Activated naive CD8-positive, alpha-beta T cell (primary cell): ENCODE measurements at regions not wholly inside any gene's neighbourhood (a gene's known extent, or its start where the extent isn't known, plus 50 kb on each side); places are given as distances from the start of the nearest gene placed in this dataset.

ENCODE experiments used
- H3K27ac Mint-ChIP-seq: one replicate; pipeline ENCODE4 v1.8.0; 2021; ENCODE audit warnings: mixed read lengths
- H3K27me3 Mint-ChIP-seq: one replicate; pipeline ENCODE4 v1.8.0; 2021; ENCODE audit warnings: mixed read lengths
- H3K36me3 Mint-ChIP-seq: one replicate; pipeline ENCODE4 v1.8.0; 2021; ENCODE audit warnings: mixed read lengths
- H3K4me1 Mint-ChIP-seq: one replicate; pipeline ENCODE4 v1.8.0; 2021; ENCODE audit warnings: low read depth, mixed read lengths
- H3K4me3 Mint-ChIP-seq: one replicate; pipeline ENCODE4 v1.8.0; 2021; ENCODE audit warnings: mild to moderate bottlenecking, mixed read lengths
- H3K9me3 Mint-ChIP-seq: one replicate; pipeline ENCODE4 v1.8.0; 2021; ENCODE audit warnings: low read depth, mixed read lengths

DNA sequence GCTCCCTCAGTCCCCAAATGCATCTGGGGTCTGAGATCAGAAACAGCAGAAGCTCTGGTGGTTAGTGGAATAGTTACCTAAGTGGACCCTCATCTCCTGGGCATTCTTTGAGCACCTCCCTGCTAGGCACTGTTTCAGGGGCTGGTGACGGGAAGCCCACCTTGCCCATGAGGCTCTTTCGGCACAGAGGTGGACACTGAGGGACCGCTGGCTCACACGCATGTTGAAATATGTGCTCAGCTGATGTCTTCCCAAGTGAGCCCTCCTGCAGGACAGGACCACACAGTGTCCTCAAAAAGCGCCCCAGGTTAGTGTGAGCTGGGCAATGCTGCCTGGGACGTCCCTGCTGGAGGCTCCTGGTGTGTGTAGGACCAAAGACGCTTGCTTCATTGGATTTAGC lies 1379.9 kb downstream of the TBC1D22A start:
- no peak overlapping the region for H3K4me3 Mint-ChIP-seq
- peaks cover 12% of the 10 kb centered on the region for H3K27me3 Mint-ChIP-seq
- no peak overlapping the region for H3K27ac Mint-ChIP-seq
- peaks cover 4% of the 10 kb centered on the region for H3K4me1 Mint-ChIP-seq
- no peaks in the 10 kb centered on the region for H3K36me3 Mint-ChIP-seq
- no peaks in the 10 kb centered on the region for H3K9me3 Mint-ChIP-seq

DNA sequence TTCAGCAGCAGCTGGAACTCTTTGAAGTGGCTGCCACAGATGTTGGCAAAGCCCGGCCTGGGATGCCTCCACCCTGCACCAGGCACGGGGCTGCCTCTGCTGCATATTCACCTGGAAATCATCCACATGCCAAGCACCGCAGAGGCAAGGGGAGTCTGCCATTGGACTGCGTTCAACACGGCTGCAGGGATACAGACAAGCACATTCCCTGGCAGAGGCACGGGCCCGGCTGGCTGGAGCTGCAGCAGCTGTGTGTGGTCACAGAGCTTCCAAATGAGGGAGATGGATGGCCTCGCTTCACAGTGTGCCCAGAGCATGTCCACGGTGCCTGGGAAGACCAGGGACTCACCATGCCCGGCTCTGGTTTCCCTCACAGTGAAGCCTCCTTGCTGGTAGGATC lies 1378.9 kb downstream of the TBC1D22A start:
- Mint-ChIP-seq H3K9me3 (no peaks in the 10 kb centered on the region), H3K36me3 (no peaks in the 10 kb centered on the region), H3K27me3 (peaks cover 12% of the 10 kb centered on the region), H3K4me1 (peaks cover 4% of the 10 kb centered on the region), H3K27ac (no peak overlapping the region), H3K4me3 (no peak overlapping the region)

DNA sequence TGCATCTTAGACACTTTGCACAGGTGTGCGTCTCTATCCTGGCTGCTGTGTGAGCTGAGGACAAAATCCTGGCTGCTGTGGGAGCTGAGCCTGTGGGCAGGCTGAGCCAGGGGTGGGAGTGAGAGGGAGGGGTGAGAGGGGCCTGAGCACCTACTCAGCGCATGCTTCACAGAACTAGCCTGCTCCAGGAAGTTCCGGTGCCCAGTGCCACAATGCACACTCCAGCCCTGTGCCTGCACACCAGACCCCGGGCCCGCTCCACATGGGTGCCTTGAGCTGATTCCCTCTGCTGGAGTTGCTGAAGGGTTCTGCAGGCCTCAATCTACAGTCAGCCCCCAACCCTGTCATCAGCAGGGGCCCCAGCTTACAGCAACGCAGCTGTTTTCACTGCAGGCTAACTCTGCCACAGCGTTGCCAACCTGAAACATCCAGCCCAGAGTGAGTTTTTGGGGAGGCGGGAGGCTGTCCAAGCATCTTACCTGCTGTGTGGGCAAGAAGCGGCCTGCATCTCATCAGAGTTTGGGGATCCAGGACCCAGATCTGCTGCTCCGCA lies 1377.9 kb downstream of the TBC1D22A start:
- H3K4me3 Mint-ChIP-seq = no peak overlapping the region
- H3K27ac Mint-ChIP-seq = no peak overlapping the region
- peaks cover 4% of the 10 kb centered on the region for H3K4me1 Mint-ChIP-seq

DNA sequence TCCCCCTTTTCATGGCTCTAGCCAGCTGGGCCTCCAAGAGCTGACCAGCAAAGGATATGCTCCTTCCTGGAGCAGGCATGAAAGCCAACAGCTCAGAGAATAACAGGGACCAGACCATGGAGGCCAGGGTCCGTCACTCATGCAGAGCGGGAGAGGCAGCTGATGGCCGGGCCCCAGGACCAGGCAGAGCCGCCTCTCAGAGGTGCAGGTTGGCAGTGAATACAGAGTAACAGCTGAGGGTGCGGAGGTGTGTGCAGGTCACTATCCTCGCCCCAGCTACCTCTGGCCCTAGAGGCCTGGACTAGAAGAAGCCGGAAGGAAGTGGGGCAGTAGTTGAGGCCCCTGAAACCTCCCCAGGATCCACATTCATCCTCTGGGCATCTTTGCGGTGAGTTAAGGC lies 1377.3 kb downstream of the TBC1D22A start:
- H3K4me3 Mint-ChIP-seq = no peak overlapping the region

More for the DNA sequence above, 1377.9 kb downstream of the TBC1D22A start:
- no peaks in the 10 kb centered on the region for H3K36me3 Mint-ChIP-seq
- no peaks in the 10 kb centered on the region for H3K9me3 Mint-ChIP-seq
- H3K27me3 Mint-ChIP-seq = peaks cover 8% of the 10 kb centered on the region

DNA sequence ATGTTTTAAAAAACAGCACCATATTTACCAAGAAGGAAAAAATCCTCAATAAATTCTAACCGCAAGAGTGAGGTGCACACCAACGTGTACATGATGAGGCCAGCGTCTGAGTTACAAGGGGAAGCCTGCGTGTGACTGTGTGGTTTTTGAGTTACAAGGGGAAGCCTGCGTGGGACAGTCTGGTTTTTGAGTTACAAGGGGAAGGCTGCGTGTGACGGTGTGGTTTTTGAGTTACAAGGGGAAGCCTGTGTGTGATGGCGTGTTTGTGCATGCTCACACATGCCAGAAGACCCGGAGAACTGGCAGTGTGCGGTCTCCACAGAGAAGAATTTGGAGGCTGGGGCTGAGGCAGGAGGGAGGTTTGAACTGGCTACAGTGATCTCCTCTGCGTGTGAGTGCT lies 1376.4 kb downstream of the TBC1D22A start:
- Mint-ChIP-seq H3K36me3 (no peaks in the 10 kb centered on the region), H3K4me3 (no peak overlapping the region), H3K27ac (no peak overlapping the region), H3K9me3 (no peaks in the 10 kb centered on the region), H3K27me3 (no peaks in the 10 kb centered on the region), H3K4me1 (peaks cover 4% of the 10 kb centered on the region)

More for the DNA sequence above, 1377.3 kb downstream of the TBC1D22A start:
- Mint-ChIP-seq H3K27me3 (peaks cover 4% of the 10 kb centered on the region), H3K36me3 (no peaks in the 10 kb centered on the region), H3K27ac (no peak overlapping the region), H3K9me3 (no peaks in the 10 kb centered on the region), H3K4me1 (peaks cover 4% of the 10 kb centered on the region)

DNA sequence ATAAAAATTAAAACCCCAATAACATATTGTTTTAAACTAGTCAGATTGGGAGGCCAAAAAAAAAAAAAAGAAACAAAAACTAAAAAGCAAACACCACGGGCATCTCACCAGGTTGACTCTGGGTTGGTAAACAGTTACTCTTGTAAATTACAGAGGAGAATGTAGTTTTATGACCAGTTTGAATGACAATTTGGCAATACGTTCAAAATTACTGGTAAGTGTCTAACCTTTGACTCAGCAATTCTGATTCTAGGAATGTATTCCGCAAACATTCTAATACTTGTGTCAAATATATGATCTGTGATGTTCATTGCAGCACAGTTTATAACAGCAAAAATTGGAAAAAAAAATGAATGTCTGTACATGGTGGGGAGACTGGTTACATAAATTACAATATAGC lies 1376.0 kb downstream of the TBC1D22A start:
- H3K4me1 Mint-ChIP-seq = peaks cover 4% of the 10 kb centered on the region
- no peaks in the 10 kb centered on the region for H3K9me3 Mint-ChIP-seq
- H3K27me3 Mint-ChIP-seq = no peaks in the 10 kb centered on the region
- H3K36me3 Mint-ChIP-seq = no peaks in the 10 kb centered on the region
- no peak overlapping the region for H3K27ac Mint-ChIP-seq
- no peak overlapping the region for H3K4me3 Mint-ChIP-seq

DNA sequence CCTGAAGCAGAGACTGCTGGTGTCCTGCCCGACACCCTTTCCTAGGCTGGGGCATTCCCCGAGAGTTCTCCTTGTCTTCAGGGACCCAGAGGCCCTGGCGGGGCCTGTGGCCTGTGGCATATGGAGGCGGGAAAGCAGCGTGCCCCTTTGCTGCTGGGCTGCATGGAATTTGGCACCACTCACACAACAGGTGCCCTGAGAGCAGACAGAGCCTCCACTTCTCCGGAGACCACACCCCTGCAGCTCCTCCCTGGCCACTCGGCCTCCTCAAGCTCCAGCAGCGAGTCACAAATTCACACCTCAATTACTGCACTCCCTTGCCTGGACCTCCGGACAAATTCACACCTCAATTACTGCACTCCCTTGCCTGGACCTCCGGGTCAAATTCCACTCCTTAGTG lies 1375.2 kb downstream of the TBC1D22A start:
- Mint-ChIP-seq H3K4me1 (peaks cover 4% of the 10 kb centered on the region), H3K27ac (no peak overlapping the region)

GRCh38 chr22:48135592-48135991 lies 1373.1 kb downstream of the TBC1D22A start:
- no peak overlapping the region for H3K4me3 Mint-ChIP-seq
- no peaks in the 10 kb centered on the region for H3K36me3 Mint-ChIP-seq
- H3K27ac Mint-ChIP-seq = no peak overlapping the region
- no peaks in the 10 kb centered on the region for H3K27me3 Mint-ChIP-seq
- H3K4me1 Mint-ChIP-seq = peaks cover 4% of the 10 kb centered on the region
- no peaks in the 10 kb centered on the region for H3K9me3 Mint-ChIP-seq

More for the DNA sequence above, 1375.2 kb downstream of the TBC1D22A start:
- no peaks in the 10 kb centered on the region for H3K36me3 Mint-ChIP-seq
- no peak overlapping the region for H3K4me3 Mint-ChIP-seq
- H3K27me3 Mint-ChIP-seq = no peaks in the 10 kb centered on the region
- no peaks in the 10 kb centered on the region for H3K9me3 Mint-ChIP-seq

DNA sequence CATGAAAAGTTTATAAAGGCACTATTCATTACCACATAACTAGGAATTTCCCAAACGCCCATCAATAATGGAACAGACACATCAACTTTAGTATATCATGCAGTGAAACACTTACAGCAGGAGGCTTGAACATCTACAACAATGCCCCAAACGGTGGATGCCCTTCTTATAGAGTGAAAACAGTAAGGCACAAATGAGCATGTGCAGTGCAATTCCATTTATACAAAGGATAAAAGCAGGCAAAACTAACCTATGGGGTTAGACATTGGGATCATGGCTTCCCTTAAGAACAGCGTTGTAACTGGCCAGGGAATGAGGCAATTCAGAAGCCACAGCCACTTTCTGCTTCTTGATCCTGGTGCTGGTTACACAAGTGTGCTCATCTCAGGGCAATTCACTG lies 1363.0 kb downstream of the TBC1D22A start:
- H3K4me3 Mint-ChIP-seq = no peak overlapping the region
- no peaks in the 10 kb centered on the region for H3K4me1 Mint-ChIP-seq
- H3K36me3 Mint-ChIP-seq = no peaks in the 10 kb centered on the region
- peaks cover 4% of the 10 kb centered on the region for H3K9me3 Mint-ChIP-seq
- peaks cover 4% of the 10 kb centered on the region for H3K27me3 Mint-ChIP-seq
- no peak overlapping the region for H3K27ac Mint-ChIP-seq

- H3K27ac Mint-ChIP-seq = no peak overlapping the region
- H3K36me3 Mint-ChIP-seq = no peaks in the 10 kb centered on the region
- no peak overlapping the region for H3K4me3 Mint-ChIP-seq
- peaks cover 4% of the 10 kb centered on the region for H3K27me3 Mint-ChIP-seq
- no peaks in the 10 kb centered on the region for H3K4me1 Mint-ChIP-seq
- H3K9me3 Mint-ChIP-seq = peaks cover 4% of the 10 kb centered on the region
Measured at GRCh38 chr22:48121984-48122383, 1359.5 kb downstream of the TBC1D22A start.

- H3K4me3 Mint-ChIP-seq = no peak overlapping the region
- H3K27ac Mint-ChIP-seq = no peak overlapping the region
- peaks cover 4% of the 10 kb centered on the region for H3K27me3 Mint-ChIP-seq
- peaks cover 4% of the 10 kb centered on the region for H3K9me3 Mint-ChIP-seq
- H3K4me1 Mint-ChIP-seq = no peaks in the 10 kb centered on the region
- no peaks in the 10 kb centered on the region for H3K36me3 Mint-ChIP-seq
Measured at GRCh38 chr22:48118654-48119053, 1356.2 kb downstream of the TBC1D22A start.

DNA sequence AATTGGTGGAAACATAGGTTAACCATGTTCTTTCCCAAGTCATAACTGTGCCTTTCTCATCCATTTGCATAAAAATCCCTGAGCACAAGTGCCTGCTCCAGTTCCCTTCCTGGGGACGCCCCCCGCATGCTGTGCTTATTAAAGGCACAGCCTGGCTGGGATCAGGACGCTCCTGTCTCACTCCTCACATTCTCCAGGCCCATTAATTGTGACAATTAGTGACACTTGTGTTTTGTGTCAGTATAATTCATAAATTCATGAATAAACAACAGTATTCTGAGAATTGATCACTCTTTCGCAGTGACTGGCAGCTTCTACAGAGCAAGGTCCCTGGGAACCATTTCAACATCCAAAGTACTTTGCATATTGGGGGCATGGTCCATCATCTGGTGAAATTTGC lies 1354.4 kb downstream of the TBC1D22A start:
- H3K36me3 Mint-ChIP-seq = no peaks in the 10 kb centered on the region
- H3K27me3 Mint-ChIP-seq = peaks cover 1% of the 10 kb centered on the region
- H3K9me3 Mint-ChIP-seq = no peaks in the 10 kb centered on the region
- no peak overlapping the region for H3K27ac Mint-ChIP-seq
- no peak overlapping the region for H3K4me3 Mint-ChIP-seq
- H3K4me1 Mint-ChIP-seq = peaks cover 5% of the 10 kb centered on the region

GRCh38 chr22:48112687-48113521 lies 1350.5 kb downstream of the TBC1D22A start:
- no peak overlapping the region for H3K4me3 Mint-ChIP-seq

DNA sequence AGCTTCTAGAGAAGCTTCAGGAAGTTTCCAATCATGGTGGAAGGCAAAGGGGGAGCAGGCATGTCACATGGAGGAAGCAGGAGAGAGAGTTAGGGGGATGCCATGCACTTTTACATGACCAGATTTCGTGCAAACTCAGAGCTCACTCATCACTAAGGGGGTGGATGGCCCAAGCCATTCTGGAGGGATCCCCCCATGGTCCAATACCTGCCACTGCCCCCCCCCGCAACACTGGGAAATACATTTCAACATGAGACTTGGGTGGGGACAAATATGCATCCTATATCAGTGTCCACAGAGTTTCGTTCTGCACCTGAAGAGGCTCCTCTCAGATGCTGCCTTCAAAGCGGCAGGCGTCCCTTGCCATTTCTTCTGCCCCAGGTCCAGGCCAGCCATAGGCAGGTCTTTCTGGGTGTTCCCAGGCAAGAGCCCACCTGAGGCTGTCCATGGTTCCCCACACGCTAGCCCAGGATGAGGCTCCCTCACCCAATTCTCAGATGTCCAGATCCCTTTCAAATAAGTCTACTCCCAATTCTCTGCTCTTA lies 1344.3 kb downstream of the TBC1D22A start:
- H3K36me3 Mint-ChIP-seq = no peaks in the 10 kb centered on the region
- peaks cover 15% of the 10 kb centered on the region for H3K27me3 Mint-ChIP-seq
- no peak overlapping the region for H3K27ac Mint-ChIP-seq
- peaks cover 6% of the 10 kb centered on the region for H3K9me3 Mint-ChIP-seq
- no peak overlapping the region for H3K4me3 Mint-ChIP-seq
- no peaks in the 10 kb centered on the region for H3K4me1 Mint-ChIP-seq

More at GRCh38 chr22:48112687-48113521, 1350.5 kb downstream of the TBC1D22A start:
- Mint-ChIP-seq H3K4me1 (peaks cover 5% of the 10 kb centered on the region), H3K27ac (no peak overlapping the region), H3K36me3 (no peaks in the 10 kb centered on the region), H3K9me3 (peaks cover 6% of the 10 kb centered on the region), H3K27me3 (peaks cover 11% of the 10 kb centered on the region)

DNA sequence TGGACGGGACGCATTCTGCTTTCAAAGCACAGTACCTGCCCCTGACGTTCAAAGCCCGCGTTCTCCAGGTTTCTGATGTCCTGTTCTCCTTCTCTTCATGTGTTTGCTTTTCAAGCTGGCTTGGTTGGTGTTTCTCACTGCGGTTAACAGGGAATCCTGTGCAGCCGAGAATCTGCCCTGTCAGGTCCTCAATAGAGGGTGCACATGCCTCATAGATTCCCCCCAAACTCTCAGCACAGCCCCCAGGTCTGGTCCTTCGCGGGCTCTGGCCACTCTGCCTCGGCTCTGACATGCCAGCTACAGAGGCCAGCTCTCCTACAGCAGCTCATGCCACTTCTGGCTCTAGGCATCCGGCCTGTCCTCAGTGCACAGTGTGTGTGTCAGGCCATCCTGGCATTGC lies 1343.8 kb downstream of the TBC1D22A start:
- peaks cover 15% of the 10 kb centered on the region for H3K27me3 Mint-ChIP-seq

More for the DNA sequence above, 1343.8 kb downstream of the TBC1D22A start:
- Mint-ChIP-seq H3K36me3 (no peaks in the 10 kb centered on the region), H3K4me1 (no peaks in the 10 kb centered on the region), H3K4me3 (no peak overlapping the region), H3K9me3 (peaks cover 6% of the 10 kb centered on the region), H3K27ac (no peak overlapping the region)
